B cell (primary cell): ENCODE measurements at regions not wholly inside any gene's neighbourhood (a gene's known extent, or its start where the extent isn't known, plus 50 kb on each side); places are given as distances from the start of the nearest gene placed in this dataset.

Source experiments
- ATAC-seq: fragments of 200-7000 bp; cut with Tn5 transposase; one replicate; pipeline ENCODE4 v1.10.0; 2021; ENCODE audit warnings: low read depth, mild to moderate bottlenecking, moderate number of reproducible peaks, moderate library complexity
- CTCF ChIA-PET: fragments of 350-600 bp; sonication (Branson Sonifier 250); formaldehyde crosslinking; loops from one replicate; lab custom pipeline; 2021; ENCODE audit warnings: antibody characterized with exemption, inconsistent platforms; lab: Charles Lee
- POLR2A ChIA-PET: fragments of 350-600 bp; sonication (Branson Sonifier 250); formaldehyde crosslinking; loops from one replicate; lab custom pipeline; 2021; ENCODE audit warnings: antibody characterized with exemption; lab: Charles Lee
- DNase-seq: peaks from one replicate; pipeline ENCODE4 v3.0.0; 2013
- H2AFZ ChIP-seq: 2 replicates; pipeline ENCODE4 v1.6.1; 2012; ENCODE audit warnings: mild to moderate bottlenecking, low read depth, low read length; ENCODE audit not compliant: insufficient read depth, poor library complexity, severe bottlenecking
- H3K27ac ChIP-seq, 2 donors: 1 replicate in 1 of 2; 2 replicates in 1 of 2; pipeline ENCODE4 v1.5.1; 2012 to 2013; ENCODE audit warnings: low read length in 2 of 2, mild to moderate bottlenecking in 2 of 2, moderate library complexity in 1 of 2
- H3K27me3 ChIP-seq, 4 experiments: fragments of 200-600 bp in 1 of 4; sonication (generic) in 1 of 4; replicated peaks in 1 of 4; 1 replicate in 2 of 4; 2 replicates in 2 of 4; pipeline versions ENCODE4 v1.6.1 to v1.7.0; 2013 to 2016; ENCODE audit warnings: low read length in 3 of 4, mild to moderate bottlenecking in 2 of 4, mixed read lengths in 1 of 4, moderate library complexity in 1 of 4; ENCODE audit not compliant: insufficient read depth in 4 of 4, control insufficient read depth in 3 of 4; ENCODE audit errors: control extremely low read depth in 1 of 4
- H3K36me3 ChIP-seq, 2 experiments: replicated peaks in 1 of 2; 1 replicate in 1 of 2; 2 replicates in 1 of 2; pipeline versions ENCODE4 v1.6.1 to v1.7.1; 2013; ENCODE audit warnings: low read length in 1 of 2; ENCODE audit not compliant: insufficient read depth in 2 of 2, control insufficient read depth in 1 of 2; ENCODE audit errors: control extremely low read depth in 1 of 2, extremely low read depth in 1 of 2
- H3K4me1 ChIP-seq, 2 donors: fragments of 200-600 bp in 1 of 2; sonication (generic) in 1 of 2; 1 replicate in 1 of 2; 2 replicates in 1 of 2; pipeline versions ENCODE4 v1.5.1 to v1.6.1; 2013 to 2017; ENCODE audit warnings: low read length in 2 of 2; ENCODE audit not compliant: control insufficient read depth in 2 of 2, insufficient read depth in 2 of 2
- H3K4me2 ChIP-seq: replicated peaks from 2 replicates; pipeline ENCODE3; 2012; ENCODE audit warnings: mild to moderate bottlenecking, low read depth, low read length; ENCODE audit not compliant: poor library complexity, severe bottlenecking
- H3K4me3 ChIP-seq, 5 experiments: fragments of 200-600 bp in 1 of 5; sonication (generic) in 1 of 5; 1 replicate in 3 of 5; 2 replicates in 2 of 5; pipeline versions ENCODE4 v1.5.1 to v1.7.0; 2011 to 2016; ENCODE audit warnings: low read length in 4 of 5, mild to moderate bottlenecking in 4 of 5, low read depth in 2 of 5, control low read depth in 1 of 5, moderate library complexity in 1 of 5; ENCODE audit not compliant: insufficient read depth in 1 of 5; ENCODE audit errors: control extremely low read depth in 1 of 5, extremely low read depth in 1 of 5
- H3K79me2 ChIP-seq: fragments of 200-600 bp; sonication (generic); one replicate; pipeline ENCODE4 v1.6.0; 2016; ENCODE audit warnings: low read length; ENCODE audit not compliant: control insufficient read depth, insufficient read depth
- H3K9ac ChIP-seq: fragments of 200-600 bp; sonication (generic); 2 replicates; pipeline ENCODE4 v1.6.1; 2017; ENCODE audit warnings: mild to moderate bottlenecking, low read length, moderate library complexity
- H3K9me3 ChIP-seq, 3 donors: one replicate each; pipeline versions ENCODE4 v1.6.1 to v1.7.1; 2013; ENCODE audit warnings: low read length in 2 of 3; ENCODE audit not compliant: control insufficient read depth in 2 of 3, insufficient read depth in 1 of 3; ENCODE audit errors: control extremely low read depth in 1 of 3
- H4K20me1 ChIP-seq: 2 replicates; pipeline ENCODE4 v1.6.0; 2012; ENCODE audit warnings: mild to moderate bottlenecking, low read length; ENCODE audit not compliant: insufficient read depth, control insufficient read depth, poor library complexity, severe bottlenecking
- H3K27ac Mint-ChIP-seq: one replicate; pipeline ENCODE4 v1.8.0; 2021; ENCODE audit warnings: mixed read lengths
- H3K27me3 Mint-ChIP-seq: one replicate; pipeline ENCODE4 v1.8.0; 2021; ENCODE audit warnings: mixed read lengths
- H3K4me1 Mint-ChIP-seq: one replicate; pipeline ENCODE4 v1.8.0; 2021; ENCODE audit warnings: mixed read lengths
- H3K4me3 Mint-ChIP-seq: one replicate; pipeline ENCODE4 v1.8.0; 2021; ENCODE audit warnings: mixed read lengths
- H3K9me3 Mint-ChIP-seq: one replicate; pipeline ENCODE4 v1.8.0; 2022; ENCODE audit warnings: mixed read lengths; ENCODE audit not compliant: insufficient read depth
- CTCF ChIP-seq: fragments of 200-600 bp; IDR thresholded peaks from one replicate; pipeline ENCODE4 v1.8.0; 2022; ENCODE audit warnings: antibody characterized with exemption, mild to moderate bottlenecking
- EZH2 ChIP-seq: IDR thresholded peaks from 2 replicates; pipeline ENCODE4 v1.6.1; 2012; ENCODE audit warnings: borderline replicate concordance, low read depth, mild to moderate bottlenecking, moderate library complexity, low read length; ENCODE audit not compliant: insufficient read depth, poor library complexity, severe bottlenecking
- WGBS: methylation state at CpG from one replicate; pipeline ENCODE4 v1.1.5; 2013; ENCODE audit warnings: missing lambda C conversion rate; ENCODE audit not compliant: insufficient coverage; 5-methylcytosine and 5-hydroxymethylcytosine counted together
- intact Hi-C: fragments of 100-400 bp; cut with micrococcal nuclease; formaldehyde crosslinking; loops from one replicate; pipeline ENCODE4 v1.10.0; 2022

GRCh38 chr3:160112481-160112880, 112.7 kb upstream of the C3orf80 start:
- peaks cover 7% of the 10 kb centered on the region for H3K27me3 Mint-ChIP-seq
- Histone ChIP-seq H3K27me3 (no peaks in the 10 kb centered on the region), H3K4me2 (no peak overlapping the region), H3K36me3 (no peaks in the 10 kb centered on the region), H2AFZ (no peak overlapping the region), H3K9me3 (no peaks in the 10 kb centered on the region), H3K27ac (no peak overlapping the region), H3K9ac (no peak overlapping the region), H4K20me1 (no peaks in the 10 kb centered on the region), H3K4me3 (no peak overlapping the region), H3K4me1 (no peaks in the 10 kb centered on the region), H3K79me2 (no peaks in the 10 kb centered on the region)
- ATAC-seq (no peak), DNase-seq (no peak)
- no peak overlapping the region for H3K27ac Mint-ChIP-seq
- H3K9me3 Mint-ChIP-seq: no peaks in the 10 kb centered on the region
- CTCF ChIA-PET: no interaction called here
- WGBS: no CpG with 5 or more reads among the region's 1 CpG
- POLR2A ChIA-PET: no interaction called here
- TF ChIP-seq CTCF: no peak
- no peaks in the 10 kb centered on the region for H3K4me1 Mint-ChIP-seq
- intact Hi-C loops: no loop called here
- H3K4me3 Mint-ChIP-seq: no peak overlapping the region

- H3K27me3 Mint-ChIP-seq: peaks cover 7% of the 10 kb centered on the region
- intact Hi-C loops: no loop called here
- Histone ChIP-seq H3K9ac (no peak overlapping the region), H3K27ac (no peak overlapping the region), H3K4me2 (no peak overlapping the region), H3K79me2 (no peaks in the 10 kb centered on the region), H4K20me1 (no peaks in the 10 kb centered on the region), H3K4me1 (no peaks in the 10 kb centered on the region), H3K9me3 (no peaks in the 10 kb centered on the region), H3K4me3 (no peak overlapping the region), H3K27me3 (no peaks in the 10 kb centered on the region), H3K36me3 (no peaks in the 10 kb centered on the region), H2AFZ (no peak overlapping the region)
- no peak overlapping the region for H3K27ac Mint-ChIP-seq
- ChIA-PET CTCF (no interaction called here), POLR2A (no interaction called here)
- ATAC-seq (no peak), DNase-seq (no peak)
- H3K4me3 Mint-ChIP-seq: no peak overlapping the region
- TF ChIP-seq EZH2 (no peak), CTCF (no peak)
- WGBS: no CpG with 5 or more reads among the region's 4 CpGs
- H3K4me1 Mint-ChIP-seq: no peaks in the 10 kb centered on the region
- no peaks in the 10 kb centered on the region for H3K9me3 Mint-ChIP-seq
These were observed 112.2 kb upstream of the C3orf80 start for GRCh38 chr3:160112996-160113395.
